HG03045 (cell line): ENCODE measurements at regions not wholly inside any gene's neighbourhood (a gene's known extent, or its start where the extent isn't known, plus 50 kb on each side); places are given as distances from the start of the nearest gene placed in this dataset.
"Not testable (repeated sequence)": the region's sequence is repeated elsewhere in the genome, so short reads cannot be mapped to it uniquely, and the experiment has no call there.

Experiments
- ATAC-seq: cut with Tn5 transposase; IDR thresholded peaks from one replicate; pipeline ENCODE4 v1.9.1; 2021; ENCODE audit warnings: mild to moderate bottlenecking, moderate library complexity; ENCODE audit not compliant: unreplicated experiment

DNA sequence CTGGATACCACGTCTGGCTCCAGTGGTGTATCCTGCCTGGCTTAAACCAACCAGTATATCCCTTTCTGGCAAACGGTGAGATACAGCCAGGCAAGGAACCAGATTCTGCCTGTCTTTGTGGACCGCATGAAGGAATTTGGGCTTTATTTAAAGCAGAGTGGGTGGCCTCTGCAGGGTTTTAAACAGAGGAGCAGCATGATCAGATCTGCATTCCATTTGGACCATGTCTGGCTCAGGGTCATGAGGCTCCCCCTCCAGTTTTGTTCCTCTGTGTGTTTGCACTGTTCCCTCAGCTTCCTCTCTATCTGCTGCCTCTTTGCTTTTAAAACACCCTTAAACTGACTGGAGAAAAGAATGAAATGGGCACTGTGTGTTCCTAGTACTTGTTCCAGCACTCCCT, 195.0 kb downstream of the GIPC2 start:
- ATAC-seq = no peak

GRCh38 chr1:78247079-78247478, 201.3 kb downstream of the GIPC2 start:
- no peak for ATAC-seq

GRCh38 chr1:78250201-78250600, 204.4 kb downstream of the GIPC2 start:
- no peak for ATAC-seq

GRCh38 chr1:78254517-78254916, 208.8 kb downstream of the GIPC2 start:
- ATAC-seq = no peak

DNA sequence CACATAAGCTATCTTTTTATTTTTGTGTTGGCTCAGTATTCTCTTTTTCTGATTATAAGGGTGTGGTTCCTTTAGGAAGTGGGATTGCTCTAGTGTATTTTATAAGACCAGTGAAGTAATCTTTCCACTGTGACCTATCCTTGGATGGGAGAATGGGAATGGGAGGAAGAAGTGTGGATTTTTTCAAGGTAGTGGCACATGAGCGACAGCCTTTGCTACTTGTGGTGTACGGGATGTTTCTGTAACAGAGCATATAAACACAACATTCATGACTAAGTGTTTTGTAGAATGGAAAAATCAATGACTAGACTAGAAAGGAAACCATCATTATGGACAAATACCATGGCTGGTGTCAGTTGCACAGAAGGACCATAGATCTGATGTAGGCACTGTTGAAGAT, 209.6 kb downstream of the GIPC2 start:
- no peak for ATAC-seq

GRCh38 chr1:78255846-78256245, 210.1 kb downstream of the GIPC2 start:
- no peak for ATAC-seq

DNA sequence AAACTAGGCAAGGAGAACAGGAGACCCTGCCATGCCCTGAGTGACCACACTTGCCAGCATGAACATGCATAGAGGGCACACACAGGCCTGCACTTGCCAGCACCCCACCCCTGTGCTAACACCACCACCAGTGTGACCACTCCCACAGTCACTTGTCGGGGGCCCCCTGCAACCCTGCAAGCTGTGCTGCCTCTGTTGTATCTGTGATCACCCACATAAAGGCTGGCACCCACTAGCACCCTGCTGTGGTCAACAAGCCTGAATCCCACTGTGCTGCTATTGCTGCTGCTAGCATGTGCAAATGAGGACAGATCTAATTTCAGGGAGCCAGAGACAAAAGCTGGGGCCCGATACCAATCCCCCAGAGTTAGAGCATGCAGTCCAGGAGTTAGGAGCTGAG, 217.7 kb downstream of the GIPC2 start:
- no peak for ATAC-seq

- ATAC-seq = no peak
These were observed 218.2 kb downstream of the GIPC2 start for GRCh38 chr1:78263946-78264345.

GRCh38 chr1:78267513-78268218, 221.9 kb downstream of the GIPC2 start:
- ATAC-seq = no peak

DNA sequence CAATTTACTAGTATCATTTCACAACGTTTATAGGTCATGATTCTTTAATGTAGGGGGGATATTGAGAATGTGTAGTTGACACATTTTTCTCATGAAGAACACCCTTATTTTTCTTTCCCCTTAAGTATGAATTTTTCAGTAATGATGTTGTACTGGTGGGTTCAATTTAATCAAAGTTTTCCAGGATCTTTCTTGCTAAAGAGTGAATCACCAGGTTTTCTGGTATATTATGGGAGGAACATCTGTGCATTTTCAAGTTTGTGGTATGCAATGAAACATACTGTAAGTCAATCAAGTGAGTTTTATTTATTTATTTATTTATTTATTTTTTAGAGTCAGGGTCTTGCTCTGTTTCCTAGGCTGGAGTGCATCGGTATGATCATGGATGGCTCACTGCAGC, 221.2 kb upstream of the PTGFR start:
- ATAC-seq = no peak

DNA sequence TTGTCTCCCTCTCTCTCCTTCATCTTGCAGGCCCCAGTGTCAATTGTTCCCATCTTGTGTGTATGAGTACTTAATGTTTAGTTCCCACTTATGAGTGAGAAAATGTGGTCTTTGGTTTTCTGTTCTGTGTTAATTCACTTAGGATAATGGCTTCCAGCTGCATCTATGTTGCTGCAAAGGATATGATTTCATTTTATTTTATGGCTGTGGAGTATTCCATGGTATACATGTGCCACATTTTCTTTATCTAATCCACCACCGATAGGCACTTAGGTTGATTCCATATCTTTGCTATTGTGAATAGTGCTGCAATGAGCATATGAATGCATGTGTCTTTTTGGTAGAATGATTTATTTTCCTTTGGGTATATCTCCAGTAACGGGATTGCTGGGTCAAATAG, 219.4 kb upstream of the PTGFR start:
- not testable (repeated sequence) for ATAC-seq

DNA sequence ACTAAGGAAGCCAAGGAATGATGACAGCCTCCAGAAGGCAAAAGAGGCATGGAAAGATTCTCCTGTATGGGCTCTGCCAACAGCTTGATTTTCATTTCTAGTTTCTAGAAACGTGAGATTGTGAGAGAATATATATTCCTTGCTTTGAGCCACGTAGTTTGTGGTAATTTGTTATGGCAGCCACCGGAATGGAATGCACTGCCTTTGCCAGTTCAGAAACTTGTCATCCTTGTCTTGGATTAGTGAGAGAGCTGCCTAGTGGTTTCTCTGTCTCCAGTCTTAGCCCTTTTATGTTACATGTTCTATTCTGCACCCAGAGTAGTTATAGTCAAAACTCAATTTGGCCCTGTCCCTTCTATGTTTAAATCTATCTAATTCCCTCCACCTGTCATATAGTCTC, 216.0 kb upstream of the PTGFR start:
- no peak for ATAC-seq

DNA sequence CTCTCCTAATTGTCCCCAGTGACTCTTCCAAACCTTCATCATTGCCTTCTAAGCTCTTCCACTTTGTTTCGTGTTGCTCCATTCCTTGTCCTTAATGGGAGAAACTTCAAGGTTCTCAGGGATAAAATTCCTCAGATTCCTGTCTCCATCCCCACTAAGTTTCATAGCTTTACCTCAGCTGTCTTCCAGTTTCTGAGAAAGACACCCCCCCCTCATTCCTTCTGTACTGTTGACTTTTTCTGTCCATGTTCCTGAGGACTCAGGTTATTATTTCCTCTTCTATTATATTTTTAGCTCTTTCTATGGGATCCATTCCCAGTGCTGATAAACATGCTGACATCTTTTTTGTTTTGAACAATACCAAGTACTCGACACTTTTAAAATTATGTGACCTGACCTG, 215.3 kb upstream of the PTGFR start:
- ATAC-seq = no peak

DNA sequence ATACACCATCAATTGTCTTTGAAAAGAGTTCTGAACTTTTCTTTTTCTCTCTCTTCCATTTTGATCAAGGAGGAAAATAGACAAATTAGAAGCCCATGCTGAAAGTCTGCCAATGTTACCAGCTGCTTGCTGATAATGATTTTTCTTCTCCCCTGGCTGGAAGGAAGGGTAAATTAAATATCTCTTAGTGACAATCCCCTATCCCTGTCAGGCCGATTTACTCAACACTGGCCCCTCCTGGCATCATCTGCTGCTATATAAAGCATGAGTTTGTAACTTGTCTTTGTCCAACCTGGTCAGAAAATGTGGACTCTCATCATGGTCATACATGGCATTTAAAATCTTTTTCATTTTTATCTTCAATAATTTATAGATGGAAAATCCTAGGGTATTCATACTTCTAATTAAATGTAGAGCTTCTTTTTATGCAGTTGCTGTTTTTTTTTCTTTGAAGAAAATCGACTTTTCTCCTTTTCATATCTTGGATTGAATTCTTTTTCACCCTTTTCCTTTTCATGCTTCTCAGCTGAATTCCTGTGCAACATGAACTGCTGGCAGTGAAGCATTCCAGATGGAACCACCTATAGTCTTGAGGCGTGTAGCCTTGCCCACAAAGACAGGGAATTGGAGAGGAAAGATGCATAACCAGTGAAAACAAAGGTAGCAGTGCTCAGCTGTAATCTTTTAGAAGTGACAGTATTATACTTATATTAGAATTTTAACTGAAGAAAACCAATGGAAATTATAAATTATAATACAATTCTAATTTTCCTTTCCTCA, 214.7 kb upstream of the PTGFR start:
- no peak for ATAC-seq

DNA sequence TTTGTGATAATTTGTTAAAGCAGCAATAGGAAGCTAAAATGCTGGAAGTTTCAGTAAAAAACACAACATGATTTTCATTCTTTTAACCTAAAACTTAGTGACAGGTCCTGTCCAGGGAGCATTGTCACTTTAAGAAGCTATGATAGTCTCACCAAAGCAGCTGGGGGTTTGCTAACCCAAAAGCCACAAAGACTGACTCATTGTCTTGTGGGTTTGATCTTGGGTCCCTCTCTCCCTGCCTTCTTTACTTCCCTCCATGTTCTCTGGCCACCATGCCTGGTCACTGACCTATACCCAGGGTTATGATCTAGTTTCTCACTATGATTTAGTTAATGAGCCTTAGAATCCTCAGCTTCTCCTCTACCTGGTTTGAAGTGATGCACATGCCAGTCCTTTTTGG, 213.5 kb upstream of the PTGFR start:
- peak; percentile 62 for ATAC-seq

DNA sequence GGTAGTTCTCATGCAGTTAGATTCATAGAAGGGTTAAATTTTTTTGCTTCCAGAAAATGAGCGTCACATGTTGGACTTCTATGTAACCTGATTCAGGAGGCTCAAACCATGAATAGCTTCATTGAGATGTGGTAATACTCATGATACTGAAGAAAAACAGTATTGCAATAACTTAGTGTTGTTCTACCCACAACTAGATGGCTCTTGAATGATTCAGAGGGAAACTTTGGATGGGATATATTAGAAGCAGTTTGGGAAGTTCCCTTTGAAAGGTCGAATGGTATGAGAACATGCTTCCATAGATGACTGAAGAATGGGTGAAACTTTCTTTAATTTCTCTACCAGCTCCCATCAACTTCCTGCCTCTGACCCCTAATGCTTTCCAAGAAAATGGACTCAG, 211.7 kb upstream of the PTGFR start:
- ATAC-seq = no peak

- no peak for ATAC-seq
These were observed 210.1 kb upstream of the PTGFR start for GRCh38 chr1:78280626-78281025.

- no peak for ATAC-seq
These were observed 209.2 kb upstream of the PTGFR start for GRCh38 chr1:78281580-78281979.

DNA sequence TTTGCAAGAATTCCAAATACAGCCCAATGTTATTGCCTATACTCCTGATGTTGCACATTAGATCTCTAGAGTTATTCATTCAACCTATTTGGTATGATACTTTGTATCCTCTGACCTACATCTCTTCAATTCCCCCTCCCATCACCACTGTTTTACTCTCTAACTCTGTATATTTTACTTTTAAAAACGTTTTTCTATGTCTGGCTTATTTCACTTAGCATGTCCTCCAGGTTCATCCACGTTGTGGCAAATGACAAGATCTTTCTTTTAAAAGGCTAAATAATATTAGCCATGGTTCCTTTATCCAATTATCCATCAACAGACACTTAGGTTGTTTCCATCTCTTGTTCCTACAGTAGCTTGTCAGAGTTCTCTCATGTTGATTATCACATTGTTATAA, 207.1 kb upstream of the PTGFR start:
- no peak for ATAC-seq

- no peak for ATAC-seq
These were observed 206.4 kb upstream of the PTGFR start for GRCh38 chr1:78284354-78284753.

DNA sequence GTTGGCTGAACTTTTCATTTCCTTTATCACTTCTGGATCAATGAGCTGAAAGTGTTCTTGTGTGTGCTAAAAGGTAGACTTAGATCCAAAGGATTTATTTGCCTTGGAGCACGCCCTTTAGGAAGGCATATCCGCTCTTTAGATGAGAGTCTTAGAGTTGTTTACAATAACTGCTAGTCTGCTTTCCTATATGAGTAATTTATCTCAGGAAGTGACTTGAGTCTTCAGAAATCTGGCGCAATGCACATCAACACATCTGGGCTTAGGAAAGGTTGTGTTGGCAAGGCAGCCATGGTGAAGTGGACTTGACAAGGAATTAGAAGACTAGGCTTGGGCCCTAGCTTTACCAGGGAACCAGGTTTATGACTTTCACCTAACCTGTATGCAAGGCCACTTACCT, 204.1 kb upstream of the PTGFR start:
- ATAC-seq = no peak

DNA sequence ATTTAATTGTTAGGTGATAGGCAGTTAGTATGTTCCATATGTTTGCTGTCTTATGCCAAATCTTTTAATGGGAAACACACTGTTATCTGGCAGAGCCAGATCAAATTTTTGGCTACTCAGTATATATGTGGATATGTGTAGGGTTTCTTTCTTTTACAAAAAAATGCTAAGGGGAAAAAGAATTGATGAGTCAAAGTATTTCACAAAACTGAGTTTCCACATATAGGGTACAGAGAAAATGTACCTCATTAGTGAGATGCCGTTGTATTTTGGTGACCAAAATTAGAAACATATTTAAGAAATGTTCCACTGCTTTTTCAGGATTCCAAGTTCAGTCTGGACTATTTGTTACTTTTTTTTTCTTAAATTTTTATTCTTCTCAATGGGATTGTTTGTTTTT, 201.2 kb upstream of the PTGFR start:
- no peak for ATAC-seq

- no peak for ATAC-seq
These were observed 199.4 kb upstream of the PTGFR start for GRCh38 chr1:78291418-78291817.
